OCI-LY7 (cell line): ENCODE measurements at regions not wholly inside any gene's neighbourhood (a gene's known extent, or its start where the extent isn't known, plus 50 kb on each side); places are given as distances from the start of the nearest gene placed in this dataset.

Experiments used
- BruUV-seq: library from RNA; stranded (reverse); fragments of 400-500 nt; replicated peaks from 2 replicates; lab custom pipeline; 2021; lab: Mats Ljungman, UMichigan
- CTCF ChIA-PET: fragments of 300-600 bp; sonication (Branson Sonifier 250); formaldehyde crosslinking; loops from one replicate; lab custom pipeline; 2022; ENCODE audit warnings: antibody characterized with exemption; ENCODE audit not compliant: unreplicated experiment; lab: Charles Lee
- POLR2A ChIA-PET: fragments of 300-600 bp; sonication (Branson Sonifier 250); formaldehyde crosslinking; loops from one replicate; lab custom pipeline; 2022; ENCODE audit warnings: antibody characterized with exemption; lab: Charles Lee
- DNase-seq: peaks from one replicate; pipeline ENCODE4 v3.0.0-alpha.2; 2015; ENCODE audit warnings: low spot score
- H2AFZ ChIP-seq: fragments of 200-600 bp; sonication (generic), shearing (Covaris generic); 2 replicates; pipeline ENCODE4 v1.6.1; 2014; ENCODE audit warnings: mild to moderate bottlenecking, antibody characterized with exemption, low read length, moderate library complexity
- H3K27ac ChIP-seq: fragments of 200-600 bp; sonication (generic); 2 replicates; pipeline ENCODE4 v1.5.1; 2014; ENCODE audit warnings: mixed run types, low read depth, mild to moderate bottlenecking, moderate library complexity, low read length, inconsistent platforms; ENCODE audit not compliant: poor library complexity, severe bottlenecking
- H3K36me3 ChIP-seq: fragments of 200-600 bp; sonication (generic); 2 replicates; pipeline ENCODE4 v1.6.1; 2014; ENCODE audit warnings: mild to moderate bottlenecking, antibody characterized with exemption, low read length, moderate library complexity, mixed read lengths; ENCODE audit not compliant: insufficient read depth
- H3K4me1 ChIP-seq: fragments of 200-600 bp; sonication (generic); 2 replicates; pipeline ENCODE4 v1.5.1; 2014; ENCODE audit warnings: mild to moderate bottlenecking, low read length; ENCODE audit not compliant: insufficient read depth, poor library complexity, severe bottlenecking
- H3K4me2 ChIP-seq: fragments of 200-600 bp; sonication (generic); 2 replicates; pipeline ENCODE4 v1.6.1; 2014; ENCODE audit warnings: mild to moderate bottlenecking, low read length
- H3K4me3 ChIP-seq: fragments of 200-600 bp; sonication (generic); 2 replicates; pipeline ENCODE4 v1.5.1; 2014; ENCODE audit warnings: mild to moderate bottlenecking, low read depth, low read length; ENCODE audit not compliant: poor library complexity, severe bottlenecking
- H3K79me2 ChIP-seq: fragments of 200-600 bp; sonication (generic); 2 replicates; pipeline ENCODE4 v1.6.1; 2016; ENCODE audit warnings: low read depth, mild to moderate bottlenecking, low read length, moderate library complexity, mixed read lengths; ENCODE audit not compliant: insufficient read depth
- H3K9me2 ChIP-seq: fragments of 200-600 bp; sonication (generic); 2 replicates; pipeline ENCODE4 v1.6.1; 2016; ENCODE audit warnings: mild to moderate bottlenecking, low read length, mixed read lengths; ENCODE audit not compliant: insufficient read depth
- H3K9me3 ChIP-seq: fragments of 200-600 bp; sonication (generic); 2 replicates; pipeline ENCODE4 v1.6.1; 2014; ENCODE audit warnings: mild to moderate bottlenecking, mixed run types, low read length, mixed read lengths
- H4K20me1 ChIP-seq: fragments of 200-600 bp; sonication (generic); 2 replicates; pipeline ENCODE4 v1.6.1; 2014; ENCODE audit warnings: mild to moderate bottlenecking, antibody characterized with exemption, low read length, moderate library complexity, mixed read lengths; ENCODE audit not compliant: insufficient read depth
- EZH2phosphoT487 ChIP-seq: fragments of 200-600 bp; sonication (generic); IDR thresholded peaks from 2 replicates; pipeline ENCODE4 v1.6.1; 2018; ENCODE audit warnings: low read depth, borderline replicate concordance, mild to moderate bottlenecking, mixed run types, antibody characterized with exemption, low read length, moderate library complexity, mixed read lengths
- intact Hi-C: fragments of 100-400 bp; cut with micrococcal nuclease; formaldehyde crosslinking; loops from one replicate; pipeline ENCODE4 v1.10.0; 2022; ENCODE audit not compliant: unreplicated experiment
- TF ChIP-seq, protein P1 (sequence below): fragments of 200-600 bp; sonication (generic); conservative IDR thresholded peaks from 2 replicates; pipeline ENCODE4 v1.5.1; 2014; ENCODE audit warnings: mild to moderate bottlenecking, antibody characterized with exemption, low read length, moderate library complexity, mixed read lengths

- intact Hi-C loops: no loop called here
- Histone ChIP-seq H3K4me2 (no peak overlapping the region), H3K9me3 (no peaks in the 10 kb centered on the region), H3K36me3 (no peaks in the 10 kb centered on the region), H3K79me2 (no peaks in the 10 kb centered on the region), H3K4me3 (no peak overlapping the region), H3K4me1 (no peaks in the 10 kb centered on the region), H3K9me2 (no peaks in the 10 kb centered on the region), H4K20me1 (no peaks in the 10 kb centered on the region), H3K27ac (no peak overlapping the region), H2AFZ (no peak overlapping the region)
- no TSS peak for BruUV-seq
- no peak for DNase-seq
- no peak for TF ChIP-seq EZH2phosphoT487
- TF ChIP-seq, protein P1, sequence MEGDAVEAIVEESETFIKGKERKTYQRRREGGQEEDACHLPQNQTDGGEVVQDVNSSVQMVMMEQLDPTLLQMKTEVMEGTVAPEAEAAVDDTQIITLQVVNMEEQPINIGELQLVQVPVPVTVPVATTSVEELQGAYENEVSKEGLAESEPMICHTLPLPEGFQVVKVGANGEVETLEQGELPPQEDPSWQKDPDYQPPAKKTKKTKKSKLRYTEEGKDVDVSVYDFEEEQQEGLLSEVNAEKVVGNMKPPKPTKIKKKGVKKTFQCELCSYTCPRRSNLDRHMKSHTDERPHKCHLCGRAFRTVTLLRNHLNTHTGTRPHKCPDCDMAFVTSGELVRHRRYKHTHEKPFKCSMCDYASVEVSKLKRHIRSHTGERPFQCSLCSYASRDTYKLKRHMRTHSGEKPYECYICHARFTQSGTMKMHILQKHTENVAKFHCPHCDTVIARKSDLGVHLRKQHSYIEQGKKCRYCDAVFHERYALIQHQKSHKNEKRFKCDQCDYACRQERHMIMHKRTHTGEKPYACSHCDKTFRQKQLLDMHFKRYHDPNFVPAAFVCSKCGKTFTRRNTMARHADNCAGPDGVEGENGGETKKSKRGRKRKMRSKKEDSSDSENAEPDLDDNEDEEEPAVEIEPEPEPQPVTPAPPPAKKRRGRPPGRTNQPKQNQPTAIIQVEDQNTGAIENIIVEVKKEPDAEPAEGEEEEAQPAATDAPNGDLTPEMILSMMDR: no peak
- ChIA-PET POLR2A (no interaction called here), CTCF (no interaction called here)
Observed at GRCh38 chr1:229941831-229942230, 125.2 kb upstream of the GALNT2 start.

- Histone ChIP-seq H3K36me3 (no peaks in the 10 kb centered on the region), H3K9me2 (no peaks in the 10 kb centered on the region), H3K4me2 (no peak overlapping the region), H3K4me3 (no peak overlapping the region), H3K79me2 (no peaks in the 10 kb centered on the region), H3K4me1 (no peaks in the 10 kb centered on the region), H4K20me1 (no peaks in the 10 kb centered on the region), H2AFZ (no peak overlapping the region), H3K27ac (no peak overlapping the region), H3K9me3 (no peaks in the 10 kb centered on the region)
- DNase-seq: no peak
- no TSS peak for BruUV-seq
- intact Hi-C loops: no loop called here
- POLR2A ChIA-PET: no interaction called here
- CTCF ChIA-PET: no interaction called here
- no peak for TF ChIP-seq EZH2phosphoT487
- TF ChIP-seq, protein P1: no peak
Observed at GRCh38 chr1:229942501-229942900, 124.5 kb upstream of the GALNT2 start.

- intact Hi-C loops: no loop called here
- H3K9me2 ChIP-seq: no peaks in the 10 kb centered on the region
- no TSS peak for BruUV-seq
Observed at GRCh38 chr1:229943148-229943714, 123.8 kb upstream of the GALNT2 start.

More at GRCh38 chr1:229943148-229943714, 123.8 kb upstream of the GALNT2 start:
- no peak overlapping the region for H2AFZ ChIP-seq
- H3K4me2 ChIP-seq: no peak overlapping the region
- no peaks in the 10 kb centered on the region for H3K9me3 ChIP-seq
- ChIA-PET POLR2A (no interaction called here), CTCF (no interaction called here)
- H3K4me1 ChIP-seq: no peaks in the 10 kb centered on the region
- no peak overlapping the region for H3K27ac ChIP-seq
- TF ChIP-seq EZH2phosphoT487: no peak
- TF ChIP-seq, protein P1: no peak
- DNase-seq: no peak
- no peaks in the 10 kb centered on the region for H4K20me1 ChIP-seq
- no peak overlapping the region for H3K4me3 ChIP-seq
- no peaks in the 10 kb centered on the region for H3K79me2 ChIP-seq
- no peaks in the 10 kb centered on the region for H3K36me3 ChIP-seq
